Astrocyte (in vitro differentiated cells and primary cell): ENCODE measurements at regions not wholly inside any gene's neighbourhood (a gene's known extent, or its start where the extent isn't known, plus 50 kb on each side); places are given as distances from the start of the nearest gene placed in this dataset.

Experiments
- CTCF ChIP-seq: IDR thresholded peaks from 2 replicates; pipeline ENCODE4 v1.5.1; 2011; ENCODE audit warnings: low read depth, mild to moderate bottlenecking, inconsistent platforms, low read length, moderate library complexity; ENCODE audit not compliant: insufficient read depth
- EZH2 ChIP-seq: IDR thresholded peaks from 2 replicates; pipeline ENCODE4 v1.6.1; 2012; ENCODE audit warnings: mild to moderate bottlenecking, low read length, inconsistent platforms; ENCODE audit not compliant: insufficient read depth

GRCh38 chr2:5102823-5103222 lies 589.4 kb upstream of the SOX11 start:
- TF ChIP-seq CTCF: no peak
- TF ChIP-seq EZH2: no peak
